Neural cell (in vitro differentiated cells): ENCODE measurements at regions not wholly inside any gene's neighbourhood (a gene's known extent, or its start where the extent isn't known, plus 50 kb on each side); places are given as distances from the start of the nearest gene placed in this dataset.

Experiments used
- EP300 ChIP-seq: fragments of 450-650 bp; conservative IDR thresholded peaks from 2 replicates; pipeline ENCODE4 v1.6.1; 2014; ENCODE audit warnings: antibody characterized with exemption, mild to moderate bottlenecking, moderate library complexity; ENCODE audit not compliant: poor library complexity, severe bottlenecking
- POLR2AphosphoS5 ChIP-seq: IDR thresholded peaks from 2 replicates; pipeline ENCODE4 v1.6.1; 2012
- RAD21 ChIP-seq: fragments of 450-650 bp; conservative IDR thresholded peaks from 2 replicates; pipeline ENCODE4 v1.6.1; 2014; ENCODE audit warnings: antibody characterized with exemption, mild to moderate bottlenecking, moderate library complexity
- TF ChIP-seq, protein P1 (sequence below): fragments of 450-650 bp; IDR thresholded peaks from 2 replicates; pipeline ENCODE4 v1.5.1; 2014; ENCODE audit warnings: antibody characterized with exemption, mild to moderate bottlenecking, moderate library complexity; ENCODE audit not compliant: poor library complexity, severe bottlenecking
- TF ChIP-seq, protein P2 (sequence below): IDR thresholded peaks from 2 replicates; pipeline ENCODE4 v1.6.1; 2012; ENCODE audit warnings: borderline replicate concordance

DNA sequence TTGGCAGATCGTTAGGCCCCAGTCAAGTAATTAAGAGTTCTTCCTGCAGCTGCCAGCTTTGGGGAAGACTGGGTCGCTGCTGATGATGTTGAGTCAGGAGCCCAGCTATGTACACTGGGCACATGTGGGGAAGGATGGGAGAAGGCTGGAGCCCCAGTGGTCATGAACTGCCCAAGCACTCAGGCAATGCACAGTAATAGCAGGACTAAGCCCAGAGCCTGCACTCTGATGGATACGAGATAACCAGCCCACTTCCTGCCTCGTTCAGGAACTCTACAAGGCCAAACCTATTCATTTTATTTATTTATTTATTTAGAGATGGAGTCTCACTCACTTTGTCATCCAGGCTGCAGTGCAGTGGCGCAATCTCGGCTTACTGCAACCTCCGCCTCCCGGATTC lies 81.1 kb upstream of the BTG3 start:
- TF ChIP-seq EP300 (no peak), POLR2AphosphoS5 (no peak), RAD21 (no peak)
- TF ChIP-seq, protein P1, sequence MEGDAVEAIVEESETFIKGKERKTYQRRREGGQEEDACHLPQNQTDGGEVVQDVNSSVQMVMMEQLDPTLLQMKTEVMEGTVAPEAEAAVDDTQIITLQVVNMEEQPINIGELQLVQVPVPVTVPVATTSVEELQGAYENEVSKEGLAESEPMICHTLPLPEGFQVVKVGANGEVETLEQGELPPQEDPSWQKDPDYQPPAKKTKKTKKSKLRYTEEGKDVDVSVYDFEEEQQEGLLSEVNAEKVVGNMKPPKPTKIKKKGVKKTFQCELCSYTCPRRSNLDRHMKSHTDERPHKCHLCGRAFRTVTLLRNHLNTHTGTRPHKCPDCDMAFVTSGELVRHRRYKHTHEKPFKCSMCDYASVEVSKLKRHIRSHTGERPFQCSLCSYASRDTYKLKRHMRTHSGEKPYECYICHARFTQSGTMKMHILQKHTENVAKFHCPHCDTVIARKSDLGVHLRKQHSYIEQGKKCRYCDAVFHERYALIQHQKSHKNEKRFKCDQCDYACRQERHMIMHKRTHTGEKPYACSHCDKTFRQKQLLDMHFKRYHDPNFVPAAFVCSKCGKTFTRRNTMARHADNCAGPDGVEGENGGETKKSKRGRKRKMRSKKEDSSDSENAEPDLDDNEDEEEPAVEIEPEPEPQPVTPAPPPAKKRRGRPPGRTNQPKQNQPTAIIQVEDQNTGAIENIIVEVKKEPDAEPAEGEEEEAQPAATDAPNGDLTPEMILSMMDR, result no peak
- TF ChIP-seq, protein P2, sequence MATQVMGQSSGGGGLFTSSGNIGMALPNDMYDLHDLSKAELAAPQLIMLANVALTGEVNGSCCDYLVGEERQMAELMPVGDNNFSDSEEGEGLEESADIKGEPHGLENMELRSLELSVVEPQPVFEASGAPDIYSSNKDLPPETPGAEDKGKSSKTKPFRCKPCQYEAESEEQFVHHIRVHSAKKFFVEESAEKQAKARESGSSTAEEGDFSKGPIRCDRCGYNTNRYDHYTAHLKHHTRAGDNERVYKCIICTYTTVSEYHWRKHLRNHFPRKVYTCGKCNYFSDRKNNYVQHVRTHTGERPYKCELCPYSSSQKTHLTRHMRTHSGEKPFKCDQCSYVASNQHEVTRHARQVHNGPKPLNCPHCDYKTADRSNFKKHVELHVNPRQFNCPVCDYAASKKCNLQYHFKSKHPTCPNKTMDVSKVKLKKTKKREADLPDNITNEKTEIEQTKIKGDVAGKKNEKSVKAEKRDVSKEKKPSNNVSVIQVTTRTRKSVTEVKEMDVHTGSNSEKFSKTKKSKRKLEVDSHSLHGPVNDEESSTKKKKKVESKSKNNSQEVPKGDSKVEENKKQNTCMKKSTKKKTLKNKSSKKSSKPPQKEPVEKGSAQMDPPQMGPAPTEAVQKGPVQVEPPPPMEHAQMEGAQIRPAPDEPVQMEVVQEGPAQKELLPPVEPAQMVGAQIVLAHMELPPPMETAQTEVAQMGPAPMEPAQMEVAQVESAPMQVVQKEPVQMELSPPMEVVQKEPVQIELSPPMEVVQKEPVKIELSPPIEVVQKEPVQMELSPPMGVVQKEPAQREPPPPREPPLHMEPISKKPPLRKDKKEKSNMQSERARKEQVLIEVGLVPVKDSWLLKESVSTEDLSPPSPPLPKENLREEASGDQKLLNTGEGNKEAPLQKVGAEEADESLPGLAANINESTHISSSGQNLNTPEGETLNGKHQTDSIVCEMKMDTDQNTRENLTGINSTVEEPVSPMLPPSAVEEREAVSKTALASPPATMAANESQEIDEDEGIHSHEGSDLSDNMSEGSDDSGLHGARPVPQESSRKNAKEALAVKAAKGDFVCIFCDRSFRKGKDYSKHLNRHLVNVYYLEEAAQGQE, result no peak
